Endothelial cell (in vitro differentiated cells): ENCODE measurements at regions not wholly inside any gene's neighbourhood (a gene's known extent, or its start where the extent isn't known, plus 50 kb on each side); places are given as distances from the start of the nearest gene placed in this dataset.

Experiments used
- DNase-seq: peaks from one replicate; pipeline ENCODE4 v3.0.0; 2021; ENCODE audit warnings: low spot score
- H3K27ac Mint-ChIP-seq: one replicate; pipeline ENCODE4 v1.8.0; 2021; ENCODE audit warnings: mixed read lengths, inconsistent platforms; ENCODE audit not compliant: unreplicated experiment
- H3K27me3 Mint-ChIP-seq: one replicate; pipeline ENCODE4 v1.8.0; 2021; ENCODE audit warnings: mild to moderate bottlenecking, moderate library complexity, mixed read lengths, inconsistent platforms; ENCODE audit not compliant: unreplicated experiment
- H3K36me3 Mint-ChIP-seq: one replicate; pipeline ENCODE4 v1.8.0; 2021; ENCODE audit warnings: mild to moderate bottlenecking, low read depth, mixed read lengths, inconsistent platforms; ENCODE audit not compliant: unreplicated experiment
- H3K4me1 Mint-ChIP-seq: one replicate; pipeline ENCODE4 v1.8.0; 2021; ENCODE audit warnings: mild to moderate bottlenecking, mixed read lengths, inconsistent platforms; ENCODE audit not compliant: unreplicated experiment
- H3K4me3 Mint-ChIP-seq: one replicate; pipeline ENCODE4 v1.8.0; 2021; ENCODE audit warnings: mild to moderate bottlenecking, mixed read lengths, inconsistent platforms; ENCODE audit not compliant: unreplicated experiment
- H3K9me3 Mint-ChIP-seq: one replicate; pipeline ENCODE4 v1.8.0; 2021; ENCODE audit warnings: mixed read lengths, inconsistent platforms; ENCODE audit not compliant: unreplicated experiment
- TF ChIP-seq, protein P1 (sequence below): fragments of 200-600 bp; sonication (generic); IDR thresholded peaks from one replicate; pipeline ENCODE4 v1.5.0; 2021; ENCODE audit warnings: antibody characterized with exemption; ENCODE audit not compliant: unreplicated experiment

DNA sequence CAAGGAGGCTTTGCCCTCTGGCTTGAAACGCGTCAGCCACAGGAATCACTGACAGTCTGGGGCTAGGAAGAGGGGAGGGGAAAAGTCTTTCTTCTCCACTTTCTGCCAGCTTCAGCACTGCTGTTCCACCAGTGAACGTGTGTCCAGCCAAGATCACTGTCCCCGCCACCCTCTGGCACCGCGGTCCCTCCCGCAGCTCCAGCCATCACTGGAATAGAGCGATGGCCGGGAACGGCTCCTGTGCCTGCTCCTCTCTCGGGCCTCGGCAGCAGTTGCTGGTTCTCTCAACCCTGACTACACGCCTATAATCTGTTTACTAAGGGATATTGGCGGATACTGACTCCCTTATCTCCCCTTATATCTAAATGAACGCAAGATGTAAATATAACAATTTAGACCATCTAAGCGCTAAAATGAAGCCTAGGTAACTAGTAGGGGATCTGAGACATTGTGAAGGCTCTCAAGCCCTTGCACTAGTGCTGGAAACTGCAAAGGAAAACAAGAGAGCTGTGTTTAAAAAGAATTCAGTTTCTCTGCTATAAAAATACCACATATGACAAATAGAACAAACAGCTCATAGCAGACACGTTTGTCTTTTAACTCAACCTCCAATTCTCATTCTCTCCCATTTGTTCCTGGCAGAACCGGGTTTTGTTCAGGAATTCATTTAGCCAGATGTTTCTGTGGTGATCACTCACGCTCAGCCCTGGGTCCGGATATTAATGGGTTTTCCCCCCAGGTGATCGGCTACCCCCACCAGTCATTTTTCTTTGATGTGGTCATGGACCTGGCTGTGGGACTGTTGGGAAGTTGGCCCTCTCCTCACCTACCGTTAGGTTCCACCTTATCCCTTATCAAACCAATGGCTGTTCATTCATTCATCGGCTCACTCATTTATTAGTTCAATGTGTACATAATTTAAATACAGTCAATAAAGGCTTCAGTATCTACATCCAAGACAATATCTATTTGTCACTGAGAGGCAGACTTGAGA lies 149.8 kb downstream of the MED10 start:
- Mint-ChIP-seq H3K36me3 (no peaks in the 10 kb centered on the region), H3K4me3 (no peak overlapping the region), H3K4me1 (no peaks in the 10 kb centered on the region), H3K27ac (no peak overlapping the region), H3K9me3 (no peaks in the 10 kb centered on the region), H3K27me3 (no peaks in the 10 kb centered on the region)
- DNase-seq, result no peak
- TF ChIP-seq, protein P1, sequence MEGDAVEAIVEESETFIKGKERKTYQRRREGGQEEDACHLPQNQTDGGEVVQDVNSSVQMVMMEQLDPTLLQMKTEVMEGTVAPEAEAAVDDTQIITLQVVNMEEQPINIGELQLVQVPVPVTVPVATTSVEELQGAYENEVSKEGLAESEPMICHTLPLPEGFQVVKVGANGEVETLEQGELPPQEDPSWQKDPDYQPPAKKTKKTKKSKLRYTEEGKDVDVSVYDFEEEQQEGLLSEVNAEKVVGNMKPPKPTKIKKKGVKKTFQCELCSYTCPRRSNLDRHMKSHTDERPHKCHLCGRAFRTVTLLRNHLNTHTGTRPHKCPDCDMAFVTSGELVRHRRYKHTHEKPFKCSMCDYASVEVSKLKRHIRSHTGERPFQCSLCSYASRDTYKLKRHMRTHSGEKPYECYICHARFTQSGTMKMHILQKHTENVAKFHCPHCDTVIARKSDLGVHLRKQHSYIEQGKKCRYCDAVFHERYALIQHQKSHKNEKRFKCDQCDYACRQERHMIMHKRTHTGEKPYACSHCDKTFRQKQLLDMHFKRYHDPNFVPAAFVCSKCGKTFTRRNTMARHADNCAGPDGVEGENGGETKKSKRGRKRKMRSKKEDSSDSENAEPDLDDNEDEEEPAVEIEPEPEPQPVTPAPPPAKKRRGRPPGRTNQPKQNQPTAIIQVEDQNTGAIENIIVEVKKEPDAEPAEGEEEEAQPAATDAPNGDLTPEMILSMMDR, result no peak

DNA sequence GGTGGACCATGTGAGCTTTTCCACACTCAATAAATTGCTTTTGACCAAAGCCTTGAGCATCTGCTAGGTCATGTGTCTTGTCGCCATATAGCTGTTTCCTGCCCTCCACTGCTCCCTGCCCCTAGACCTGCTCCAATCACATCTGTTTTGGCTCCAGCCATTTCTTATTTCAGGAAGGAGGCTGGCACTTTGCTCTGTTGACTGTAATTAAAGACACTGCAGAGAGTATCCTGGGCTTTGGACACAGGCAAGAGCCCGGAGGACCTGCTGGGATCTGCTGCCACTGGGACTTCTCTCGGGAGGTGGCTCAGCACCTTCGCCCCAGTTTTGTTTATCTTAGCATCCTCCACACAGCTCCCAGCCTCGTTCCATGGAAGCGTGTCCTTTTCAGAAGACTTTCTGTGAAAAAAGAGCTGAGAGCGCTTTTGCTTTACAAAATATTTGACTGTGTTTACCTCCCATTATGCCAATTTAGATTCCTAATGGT lies 153.2 kb downstream of the MED10 start:
- Mint-ChIP-seq H3K27me3 (no peaks in the 10 kb centered on the region), H3K4me3 (no peak overlapping the region), H3K4me1 (no peaks in the 10 kb centered on the region), H3K27ac (no peak overlapping the region), H3K36me3 (no peaks in the 10 kb centered on the region), H3K9me3 (no peaks in the 10 kb centered on the region)
- TF ChIP-seq, protein P1, result no peak
- no peak for DNase-seq

DNA sequence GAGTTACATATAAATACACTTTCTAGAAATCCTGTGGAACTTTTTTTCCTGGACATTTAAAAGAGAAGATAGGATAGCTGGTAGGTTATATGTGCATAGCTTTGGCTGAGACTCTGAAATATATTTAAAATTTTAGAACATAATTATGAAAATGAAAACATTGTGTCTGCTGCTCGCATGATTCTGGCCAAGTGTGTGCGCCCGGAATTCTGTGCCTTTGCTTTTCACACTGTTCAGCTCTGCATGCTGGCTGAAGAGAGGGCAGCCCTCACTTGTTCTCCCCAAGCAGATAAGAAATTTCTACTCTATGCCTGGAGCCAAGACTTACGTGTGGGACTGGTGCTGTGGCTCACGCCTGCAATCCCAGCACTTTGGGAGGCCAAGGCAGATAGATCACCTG lies 153.9 kb downstream of the MED10 start:
- Mint-ChIP-seq H3K4me1 (no peaks in the 10 kb centered on the region), H3K9me3 (no peaks in the 10 kb centered on the region), H3K36me3 (no peaks in the 10 kb centered on the region), H3K4me3 (no peak overlapping the region), H3K27ac (no peak overlapping the region), H3K27me3 (no peaks in the 10 kb centered on the region)
- no peak for DNase-seq
- TF ChIP-seq, protein P1, result no peak

DNA sequence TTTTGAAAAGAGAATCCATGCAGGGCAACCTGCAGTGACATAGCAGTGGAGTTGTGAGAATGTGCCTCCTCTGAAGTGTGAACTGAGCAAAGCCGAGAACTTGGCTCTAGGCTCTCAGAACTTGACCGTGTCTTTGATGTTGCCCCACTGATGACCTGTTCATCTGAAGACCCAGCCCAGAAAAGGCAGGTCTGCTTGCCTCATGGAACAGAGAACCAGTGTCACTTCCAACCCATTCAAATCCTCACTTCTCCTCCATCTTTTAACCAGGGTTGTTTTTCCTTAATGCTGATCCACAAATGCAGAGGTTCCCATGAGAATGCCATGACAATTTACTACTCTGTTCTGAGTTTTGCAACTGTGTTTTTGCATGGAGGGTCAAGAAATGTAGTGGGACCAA lies 155.4 kb downstream of the MED10 start:
- DNase-seq, result no peak
- no peaks in the 10 kb centered on the region for H3K4me1 Mint-ChIP-seq
- no peaks in the 10 kb centered on the region for H3K36me3 Mint-ChIP-seq
- no peaks in the 10 kb centered on the region for H3K27me3 Mint-ChIP-seq
- no peak overlapping the region for H3K27ac Mint-ChIP-seq
- H3K4me3 Mint-ChIP-seq, result no peak overlapping the region
- H3K9me3 Mint-ChIP-seq, result no peaks in the 10 kb centered on the region
- TF ChIP-seq, protein P1, result no peak

DNA sequence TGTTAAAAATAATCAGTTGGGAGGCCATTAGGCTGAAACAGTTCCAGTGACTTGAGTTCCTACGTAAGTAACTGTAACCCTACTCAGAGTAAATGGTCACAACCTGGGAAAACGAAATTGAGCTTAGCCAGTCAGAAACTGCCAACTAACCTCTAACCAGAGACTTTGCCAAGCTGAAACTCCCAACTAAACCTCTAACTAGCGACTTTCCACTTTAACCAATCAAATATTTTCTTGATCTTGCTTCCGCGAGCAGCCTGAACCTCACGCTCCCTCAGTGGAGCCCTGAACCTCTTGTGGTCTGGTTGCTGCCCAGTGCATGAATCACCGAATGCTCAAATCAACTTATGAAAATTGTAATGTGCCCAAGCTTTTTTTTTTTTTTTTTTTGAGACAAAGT lies 156.2 kb downstream of the MED10 start:
- Mint-ChIP-seq H3K9me3 (no peaks in the 10 kb centered on the region), H3K36me3 (no peaks in the 10 kb centered on the region), H3K4me1 (no peaks in the 10 kb centered on the region), H3K27ac (no peak overlapping the region), H3K27me3 (no peaks in the 10 kb centered on the region), H3K4me3 (no peak overlapping the region)
- DNase-seq, result no peak
- TF ChIP-seq, protein P1, result no peak
